ENCODE measurements at regions not wholly inside any gene's neighbourhood (a gene's known extent, or its start where the extent isn't known, plus 50 kb on each side); places are given as distances from the start of the nearest gene placed in this dataset.

DNA sequence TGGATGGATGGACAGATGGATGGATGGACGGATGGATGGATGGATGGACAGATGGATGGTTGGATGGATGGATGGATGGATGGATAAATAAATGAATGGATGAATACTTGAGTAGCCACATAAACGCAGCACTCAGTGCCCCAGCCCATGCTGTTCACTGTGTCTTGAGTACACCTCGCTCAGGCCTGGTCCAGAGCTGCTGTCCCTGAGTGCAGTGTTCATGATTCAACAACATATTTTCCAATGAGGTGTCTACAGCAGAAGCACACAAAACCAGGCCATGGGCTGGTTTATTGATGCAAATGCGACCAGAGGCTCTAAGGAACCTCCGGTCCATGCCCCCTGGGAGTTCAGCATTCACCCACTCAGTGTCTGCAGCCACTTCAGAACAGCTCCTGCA is 584.3 kb downstream of the BRD1 start:
- Histone ChIP-seq H3K4me3 (replicated peaks; ENCODE audit: insufficient read depth, low read length) (no peak overlapping the region), H3K27ac (replicated peaks) (no peak overlapping the region), H3K27me3 (ENCODE audit: insufficient read depth, poor library complexity, severe bottlenecking) (no peaks in the 10 kb centered on the region)
- no peak for DNase-seq (ENCODE audit: low read depth in 1 of 2, low spot score in 1 of 2)
- TF ChIP-seq GABPA (IDR thresholded peaks at IDR 0.05; ENCODE audit: low read depth) (no peak), POLR2AphosphoS5 (IDR thresholded peaks at IDR 0.05; ENCODE audit: low read depth) (no peak), SPI1 (IDR thresholded peaks at IDR 0.05; ENCODE audit: borderline replicate concordance, low read depth) (no peak)
- TF ChIP-seq, protein P1, sequence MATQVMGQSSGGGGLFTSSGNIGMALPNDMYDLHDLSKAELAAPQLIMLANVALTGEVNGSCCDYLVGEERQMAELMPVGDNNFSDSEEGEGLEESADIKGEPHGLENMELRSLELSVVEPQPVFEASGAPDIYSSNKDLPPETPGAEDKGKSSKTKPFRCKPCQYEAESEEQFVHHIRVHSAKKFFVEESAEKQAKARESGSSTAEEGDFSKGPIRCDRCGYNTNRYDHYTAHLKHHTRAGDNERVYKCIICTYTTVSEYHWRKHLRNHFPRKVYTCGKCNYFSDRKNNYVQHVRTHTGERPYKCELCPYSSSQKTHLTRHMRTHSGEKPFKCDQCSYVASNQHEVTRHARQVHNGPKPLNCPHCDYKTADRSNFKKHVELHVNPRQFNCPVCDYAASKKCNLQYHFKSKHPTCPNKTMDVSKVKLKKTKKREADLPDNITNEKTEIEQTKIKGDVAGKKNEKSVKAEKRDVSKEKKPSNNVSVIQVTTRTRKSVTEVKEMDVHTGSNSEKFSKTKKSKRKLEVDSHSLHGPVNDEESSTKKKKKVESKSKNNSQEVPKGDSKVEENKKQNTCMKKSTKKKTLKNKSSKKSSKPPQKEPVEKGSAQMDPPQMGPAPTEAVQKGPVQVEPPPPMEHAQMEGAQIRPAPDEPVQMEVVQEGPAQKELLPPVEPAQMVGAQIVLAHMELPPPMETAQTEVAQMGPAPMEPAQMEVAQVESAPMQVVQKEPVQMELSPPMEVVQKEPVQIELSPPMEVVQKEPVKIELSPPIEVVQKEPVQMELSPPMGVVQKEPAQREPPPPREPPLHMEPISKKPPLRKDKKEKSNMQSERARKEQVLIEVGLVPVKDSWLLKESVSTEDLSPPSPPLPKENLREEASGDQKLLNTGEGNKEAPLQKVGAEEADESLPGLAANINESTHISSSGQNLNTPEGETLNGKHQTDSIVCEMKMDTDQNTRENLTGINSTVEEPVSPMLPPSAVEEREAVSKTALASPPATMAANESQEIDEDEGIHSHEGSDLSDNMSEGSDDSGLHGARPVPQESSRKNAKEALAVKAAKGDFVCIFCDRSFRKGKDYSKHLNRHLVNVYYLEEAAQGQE (IDR thresholded peaks at IDR 0.05; ENCODE audit: insufficient replicate concordance, low read depth), result no peak
- TF ChIP-seq, protein P2, sequence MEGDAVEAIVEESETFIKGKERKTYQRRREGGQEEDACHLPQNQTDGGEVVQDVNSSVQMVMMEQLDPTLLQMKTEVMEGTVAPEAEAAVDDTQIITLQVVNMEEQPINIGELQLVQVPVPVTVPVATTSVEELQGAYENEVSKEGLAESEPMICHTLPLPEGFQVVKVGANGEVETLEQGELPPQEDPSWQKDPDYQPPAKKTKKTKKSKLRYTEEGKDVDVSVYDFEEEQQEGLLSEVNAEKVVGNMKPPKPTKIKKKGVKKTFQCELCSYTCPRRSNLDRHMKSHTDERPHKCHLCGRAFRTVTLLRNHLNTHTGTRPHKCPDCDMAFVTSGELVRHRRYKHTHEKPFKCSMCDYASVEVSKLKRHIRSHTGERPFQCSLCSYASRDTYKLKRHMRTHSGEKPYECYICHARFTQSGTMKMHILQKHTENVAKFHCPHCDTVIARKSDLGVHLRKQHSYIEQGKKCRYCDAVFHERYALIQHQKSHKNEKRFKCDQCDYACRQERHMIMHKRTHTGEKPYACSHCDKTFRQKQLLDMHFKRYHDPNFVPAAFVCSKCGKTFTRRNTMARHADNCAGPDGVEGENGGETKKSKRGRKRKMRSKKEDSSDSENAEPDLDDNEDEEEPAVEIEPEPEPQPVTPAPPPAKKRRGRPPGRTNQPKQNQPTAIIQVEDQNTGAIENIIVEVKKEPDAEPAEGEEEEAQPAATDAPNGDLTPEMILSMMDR (IDR thresholded peaks at IDR 0.05; ENCODE audit: insufficient read depth, low read length), result no peak

DNA sequence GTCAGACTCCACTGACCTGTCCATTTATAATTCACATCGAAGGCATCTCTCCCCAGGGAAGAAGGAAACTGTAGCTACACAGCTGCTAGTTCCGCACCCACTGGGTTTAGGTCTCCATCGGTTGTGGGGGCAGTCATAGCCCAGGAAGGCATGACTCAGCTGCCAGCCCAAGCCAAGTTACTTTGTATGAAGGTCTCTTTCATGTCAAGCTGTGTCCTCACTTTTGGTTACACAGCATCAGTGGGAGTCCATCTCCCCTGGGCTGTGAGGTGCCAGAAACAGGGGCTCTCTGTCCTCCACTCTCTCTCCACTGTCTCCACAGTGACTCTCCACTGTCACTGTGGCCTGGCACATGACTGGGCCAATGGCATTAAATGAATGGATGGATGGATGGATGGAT is 585.2 kb downstream of the BRD1 start:
- H3K27ac ChIP-seq (replicated peaks), result no peak overlapping the region
- no peak overlapping the region for H3K4me3 ChIP-seq (replicated peaks; ENCODE audit: insufficient read depth, low read length)
- no peaks in the 10 kb centered on the region for H3K27me3 ChIP-seq (ENCODE audit: insufficient read depth, poor library complexity, severe bottlenecking)
- no peak for TF ChIP-seq GABPA (IDR thresholded peaks at IDR 0.05; ENCODE audit: low read depth)
- TF ChIP-seq, protein P2 (IDR thresholded peaks at IDR 0.05; ENCODE audit: insufficient read depth, low read length), result no peak
- TF ChIP-seq POLR2AphosphoS5 (IDR thresholded peaks at IDR 0.05; ENCODE audit: low read depth), result no peak
- no peak for TF ChIP-seq SPI1 (IDR thresholded peaks at IDR 0.05; ENCODE audit: borderline replicate concordance, low read depth)
- TF ChIP-seq, protein P1 (IDR thresholded peaks at IDR 0.05; ENCODE audit: insufficient replicate concordance, low read depth), result no peak
- DNase-seq (ENCODE audit: low read depth in 1 of 2, low spot score in 1 of 2), result no peak

DNA sequence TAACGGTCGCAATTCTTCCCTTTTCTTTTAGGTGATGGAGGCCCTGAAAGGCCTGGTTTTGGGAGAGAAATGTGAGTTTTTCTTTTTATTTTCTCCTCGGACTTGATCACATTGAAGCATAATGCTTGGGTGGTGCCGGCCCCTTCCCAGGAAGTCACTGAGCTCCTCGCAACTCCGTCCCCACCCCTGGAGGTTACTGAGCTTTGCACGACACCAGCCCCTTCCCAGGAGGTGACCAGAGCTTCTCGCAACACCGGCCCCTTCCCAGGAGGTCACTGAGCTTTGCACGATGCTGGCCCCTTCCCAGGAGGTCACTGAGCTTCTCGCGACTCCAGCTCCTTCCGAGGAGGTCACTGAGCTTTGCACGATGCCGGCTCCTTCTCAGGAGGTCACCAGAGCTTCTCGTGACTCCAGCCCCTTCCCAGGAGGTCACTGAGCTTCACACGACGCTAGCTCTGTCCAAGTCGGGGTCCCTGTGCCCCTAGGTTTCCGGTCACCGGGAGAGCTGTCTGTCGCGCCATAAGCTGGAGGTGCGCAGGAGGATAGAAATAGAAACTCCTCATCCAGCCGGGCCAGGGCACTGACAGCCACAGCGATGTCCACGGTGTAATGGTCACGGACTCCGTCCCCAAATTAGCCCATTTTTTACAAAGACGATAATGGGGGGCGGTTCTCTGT is 586.4 kb downstream of the BRD1 start:
- Histone ChIP-seq H3K27me3 (ENCODE audit: insufficient read depth, poor library complexity, severe bottlenecking) (no peaks in the 10 kb centered on the region), H3K4me3 (replicated peaks; ENCODE audit: insufficient read depth, low read length) (no peak overlapping the region), H3K27ac (replicated peaks) (no peak overlapping the region)
- TF ChIP-seq POLR2AphosphoS5 (IDR thresholded peaks at IDR 0.05; ENCODE audit: low read depth) (no peak), GABPA (IDR thresholded peaks at IDR 0.05; ENCODE audit: low read depth) (no peak), SPI1 (IDR thresholded peaks at IDR 0.05; ENCODE audit: borderline replicate concordance, low read depth) (no peak)
- TF ChIP-seq, protein P2 (IDR thresholded peaks at IDR 0.05; ENCODE audit: insufficient read depth, low read length), result no peak
- TF ChIP-seq, protein P1 (IDR thresholded peaks at IDR 0.05; ENCODE audit: insufficient replicate concordance, low read depth), result no peak
- DNase-seq (ENCODE audit: low read depth in 1 of 2, low spot score in 1 of 2), result no peak

Measured in HL-60 (cell line).